SW 1271 (cell line): ENCODE measurements at regions not wholly inside any gene's neighbourhood (a gene's known extent, or its start where the extent isn't known, plus 50 kb on each side); places are given as distances from the start of the nearest gene placed in this dataset.

Experiments
- DNase-seq, 2 experiments: peaks; one replicate each; lab custom pipeline; 2025; lab: John Stamatoyannopoulos, UW

- DNase-seq, result no peak
Measured at GRCh38 chr2:150417278-150417677, 70.2 kb downstream of the RND3 start.

GRCh38 chr2:150415022-150415421 is 72.4 kb downstream of the RND3 start:
- no peak for DNase-seq

- DNase-seq, result no peak
Measured at GRCh38 chr2:150413910-150414309, 73.6 kb downstream of the RND3 start.

DNA sequence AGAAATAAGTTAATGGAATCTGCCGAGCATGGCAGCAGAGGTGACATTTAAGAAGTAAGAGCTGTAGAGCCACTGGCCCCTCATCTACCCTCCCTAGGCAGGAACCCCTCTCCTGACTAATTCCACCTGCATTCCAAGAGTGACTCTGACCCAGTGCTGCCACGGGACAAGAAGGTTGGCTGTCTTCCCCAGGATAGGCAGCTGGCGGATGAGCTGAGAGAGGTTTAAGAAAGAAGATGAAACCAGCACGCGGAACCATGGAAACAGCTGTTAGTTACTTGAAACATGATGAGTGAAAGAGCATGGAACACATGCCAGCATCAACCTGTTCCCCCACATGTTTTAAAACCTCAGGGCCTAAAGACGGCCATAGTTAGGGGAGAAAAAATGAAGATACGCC is 74.1 kb downstream of the RND3 start:
- DNase-seq, result no peak

- peak in 1 of 2 experiments; percentile 50 for DNase-seq
Measured at GRCh38 chr2:150410809-150411208, 76.7 kb downstream of the RND3 start.

DNA sequence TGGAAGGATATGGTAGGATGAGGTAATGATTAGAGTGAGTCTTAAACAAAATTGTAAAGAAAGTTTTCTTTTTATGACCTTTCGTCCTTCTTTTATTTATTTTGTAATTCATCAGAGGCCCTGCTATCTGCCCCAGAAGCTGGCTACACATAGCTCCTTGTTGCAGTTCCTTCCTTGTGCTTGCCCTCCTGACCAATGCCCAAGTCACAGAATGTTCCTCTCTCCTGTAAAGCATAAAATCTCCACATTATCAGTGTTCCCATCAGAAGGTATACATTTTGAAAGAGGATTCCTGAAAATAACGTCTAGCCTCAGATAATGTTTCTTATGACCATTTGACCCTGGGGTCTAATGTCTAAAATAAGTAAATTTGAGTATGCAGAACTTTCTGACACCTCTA is 78.3 kb downstream of the RND3 start:
- no peak for DNase-seq

DNA sequence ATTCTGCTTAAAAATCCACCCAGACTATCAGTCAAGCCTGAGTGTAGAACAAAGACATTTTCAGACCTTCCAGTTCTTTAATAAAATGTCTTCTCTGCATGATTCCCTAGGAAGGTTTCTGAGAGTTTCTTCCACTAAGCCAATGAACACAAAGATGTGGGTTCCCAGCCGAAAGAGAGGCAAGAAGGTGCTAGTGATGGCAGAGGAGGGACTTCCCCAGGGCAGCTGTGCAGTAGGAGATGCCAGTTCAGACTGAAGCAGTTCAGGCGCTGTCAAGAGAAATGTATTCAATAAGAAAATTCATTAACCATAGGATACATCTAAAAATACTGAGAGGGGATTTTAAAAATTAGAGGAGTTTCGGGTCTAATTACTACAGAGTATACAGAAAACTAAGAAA is 83.3 kb downstream of the RND3 start:
- no peak for DNase-seq

DNA sequence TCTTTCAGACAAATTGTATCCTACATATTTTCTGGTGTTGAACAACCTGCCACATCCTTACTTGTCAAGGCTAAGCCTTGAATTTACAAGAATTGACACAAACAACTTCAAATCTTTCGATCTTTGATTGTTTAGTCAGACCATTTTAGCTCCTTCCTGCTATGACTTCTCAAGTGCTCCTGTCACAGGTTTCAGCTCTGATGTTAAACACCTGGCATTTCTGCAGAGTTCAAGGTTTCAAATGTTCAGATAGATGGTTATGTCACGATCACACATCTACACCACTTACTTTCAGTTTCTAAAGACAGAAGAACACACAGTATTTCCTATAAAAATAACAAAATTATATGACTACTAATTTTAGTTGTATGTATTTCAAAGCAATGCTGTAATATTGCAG is 84.0 kb downstream of the RND3 start:
- DNase-seq, result no peak

- no peak for DNase-seq
Measured at GRCh38 chr2:150402953-150403352, 84.5 kb downstream of the RND3 start.

GRCh38 chr2:150400849-150401248 is 86.6 kb downstream of the RND3 start:
- no peak for DNase-seq

GRCh38 chr2:150392614-150393013 is 94.9 kb downstream of the RND3 start:
- no peak for DNase-seq

- DNase-seq, result no peak
Measured at GRCh38 chr2:150391779-150392178, 95.7 kb downstream of the RND3 start.

DNA sequence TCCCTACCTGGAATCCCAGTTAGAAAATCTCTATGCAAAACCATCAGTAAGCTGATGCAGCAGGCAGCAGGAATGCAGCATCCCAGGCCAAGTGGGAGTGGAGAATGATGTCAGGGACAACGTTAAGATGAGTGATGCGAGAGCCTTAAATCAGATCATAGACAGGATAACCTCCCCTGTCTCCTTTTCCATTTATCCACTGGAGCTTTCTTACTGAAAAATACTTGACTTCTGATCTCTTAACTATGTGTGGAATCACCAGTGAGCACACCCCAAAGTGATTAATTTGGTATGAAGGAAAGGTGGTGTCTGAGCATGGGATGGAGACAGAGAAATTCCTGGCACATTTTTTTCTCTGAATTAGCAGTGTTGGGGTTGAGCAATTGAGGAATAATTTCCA is 98.0 kb downstream of the RND3 start:
- no peak for DNase-seq

DNA sequence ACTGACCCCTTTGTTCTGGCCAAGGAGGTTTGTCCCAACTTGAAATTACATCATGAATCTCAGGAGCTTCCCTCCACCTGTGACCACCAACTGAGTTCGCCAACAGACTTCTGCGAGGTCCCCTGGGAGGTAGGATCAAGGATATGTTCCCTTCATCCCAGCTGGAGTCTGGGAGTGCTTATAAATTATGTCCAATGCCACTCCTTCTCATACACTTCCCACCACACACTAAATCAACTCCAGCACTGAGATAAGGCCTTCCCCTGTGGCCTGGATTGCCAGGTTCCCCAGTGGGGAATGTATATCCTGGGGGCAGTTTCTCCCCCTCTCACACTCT is 99.2 kb downstream of the RND3 start:
- no peak for DNase-seq

GRCh38 chr2:150387586-150388288 is 99.7 kb downstream of the RND3 start:
- no peak for DNase-seq

GRCh38 chr2:150385211-150385610 is 102.3 kb downstream of the RND3 start:
- DNase-seq, result no peak

DNA sequence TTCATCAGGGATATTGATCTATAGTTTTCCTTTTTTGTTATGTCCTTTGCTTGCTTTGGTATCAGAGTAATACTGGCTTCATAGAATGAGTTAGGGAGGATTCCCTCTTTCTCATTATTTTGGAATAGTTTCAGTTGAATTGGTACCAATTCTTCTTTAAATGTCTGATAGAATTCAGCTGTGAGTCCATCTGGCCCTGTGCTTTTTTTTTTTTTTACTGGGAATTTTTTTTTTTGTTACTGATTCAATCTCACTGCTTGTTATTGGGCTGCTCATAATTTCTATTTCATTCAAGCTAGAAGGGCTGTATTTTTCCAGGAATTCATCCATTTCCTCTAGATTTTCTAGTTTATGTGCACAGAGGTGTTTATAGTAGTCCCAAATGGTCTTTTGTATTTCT is 103.9 kb downstream of the RND3 start:
- no peak for DNase-seq

- no peak for DNase-seq
Measured at GRCh38 chr2:150379166-150379565, 108.3 kb downstream of the RND3 start.

- no peak for DNase-seq
Measured at GRCh38 chr2:150378686-150379085, 108.8 kb downstream of the RND3 start.

DNA sequence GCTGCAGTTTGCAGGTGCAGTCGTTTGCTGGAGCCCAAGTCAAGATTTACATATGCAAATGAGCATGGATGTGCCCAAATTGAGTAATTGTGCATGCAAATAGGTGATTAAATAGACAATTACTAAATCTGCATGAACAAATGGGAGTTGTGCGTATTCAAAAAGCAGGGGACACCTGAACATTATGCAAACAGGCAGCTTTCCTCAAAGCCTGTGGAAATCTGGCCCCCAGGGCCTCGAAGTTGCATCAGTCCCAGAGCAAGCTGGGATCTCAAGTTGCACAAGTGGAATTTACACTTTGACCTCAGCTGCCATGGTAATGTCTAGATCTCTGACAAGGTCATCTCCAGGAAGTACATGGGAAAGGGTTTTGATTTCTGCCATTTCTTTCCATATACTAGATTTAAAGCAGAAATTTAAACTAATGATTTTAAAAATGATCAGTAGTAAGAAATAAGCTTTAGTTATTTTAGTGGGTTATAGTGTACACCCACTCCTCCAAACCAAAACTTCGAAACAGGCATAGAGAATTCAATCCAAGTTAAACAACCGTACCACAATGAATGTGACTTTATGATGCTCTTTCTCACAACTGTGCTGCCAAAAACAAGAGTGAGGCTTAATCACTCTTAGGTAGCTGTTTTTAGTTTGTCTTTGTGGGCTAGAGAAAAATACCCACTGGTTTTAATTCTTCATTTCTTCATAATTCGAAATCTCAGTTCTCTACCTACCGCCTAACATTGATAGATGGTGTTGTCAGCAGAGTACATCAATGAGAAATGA is 110.7 kb downstream of the RND3 start:
- DNase-seq, result no peak

GRCh38 chr2:150375333-150375732 is 112.1 kb downstream of the RND3 start:
- DNase-seq, result no peak

GRCh38 chr2:150374492-150374891 is 113.0 kb downstream of the RND3 start:
- DNase-seq, result no peak

DNA sequence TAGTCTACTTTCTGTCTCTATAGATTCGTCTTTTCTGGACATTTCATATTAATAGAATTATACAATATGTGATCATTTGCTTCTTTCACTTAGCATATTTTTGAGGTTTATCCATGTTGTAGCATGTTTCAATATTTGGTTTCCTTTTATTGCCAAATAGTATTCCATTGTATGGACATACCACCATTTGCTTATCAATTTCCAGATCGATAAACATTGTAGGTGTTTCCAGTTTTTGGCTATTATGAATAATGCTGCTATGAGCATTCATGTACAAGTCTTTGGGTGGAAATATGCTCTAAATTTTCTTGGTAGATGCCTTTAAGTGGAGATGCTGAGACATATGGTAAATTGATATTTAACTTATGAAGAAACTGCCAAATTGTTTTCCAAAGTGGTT is 114.1 kb downstream of the RND3 start:
- DNase-seq, result no peak
